ENCODE measurements at regions not wholly inside any gene's neighbourhood (a gene's known extent, or its start where the extent isn't known, plus 50 kb on each side); places are given as distances from the start of the nearest gene placed in this dataset.
"Not testable (repeated sequence)": the region's sequence is repeated elsewhere in the genome, so short reads cannot be mapped to it uniquely, and the experiment has no call there.

DNA sequence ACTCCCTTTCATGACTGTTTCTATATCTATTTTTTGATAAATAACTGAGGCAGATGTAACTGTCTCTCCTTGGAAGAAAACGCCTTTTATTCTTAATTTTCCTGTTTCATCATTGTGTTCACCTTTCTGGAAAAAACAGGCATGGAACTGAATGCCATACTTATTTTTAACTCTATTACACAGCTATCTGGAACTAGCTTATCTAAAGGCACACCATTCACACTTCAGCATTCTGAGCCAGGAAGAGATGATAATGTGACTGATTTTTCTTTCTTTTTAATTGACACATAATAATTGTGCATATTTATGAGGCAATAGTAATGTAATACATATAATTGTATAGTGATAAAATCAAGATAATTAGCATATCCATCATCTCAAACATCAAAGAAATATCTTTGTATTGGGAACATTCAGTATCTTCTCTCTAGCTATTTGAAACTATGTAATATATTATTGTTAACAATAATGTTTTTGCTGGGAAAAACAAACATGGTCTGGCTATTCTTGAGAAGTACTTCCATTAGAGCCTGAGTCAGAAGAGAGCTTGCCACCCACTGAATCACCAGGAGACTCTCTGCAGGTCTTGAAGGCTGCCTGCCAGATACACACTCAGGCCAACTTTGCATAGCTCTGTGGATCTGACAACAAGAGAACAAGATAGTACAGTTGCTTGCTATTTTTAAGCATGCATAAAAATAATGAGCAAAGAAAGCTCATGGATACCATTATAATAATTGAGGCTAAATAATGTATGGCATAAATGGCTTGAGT lies 501.0 kb upstream of the EDIL3 start:
- no peak overlapping the region for H3K4me3 ChIP-seq (ENCODE audit: control insufficient read depth, low read depth, low read length)
- TF ChIP-seq, protein P1, sequence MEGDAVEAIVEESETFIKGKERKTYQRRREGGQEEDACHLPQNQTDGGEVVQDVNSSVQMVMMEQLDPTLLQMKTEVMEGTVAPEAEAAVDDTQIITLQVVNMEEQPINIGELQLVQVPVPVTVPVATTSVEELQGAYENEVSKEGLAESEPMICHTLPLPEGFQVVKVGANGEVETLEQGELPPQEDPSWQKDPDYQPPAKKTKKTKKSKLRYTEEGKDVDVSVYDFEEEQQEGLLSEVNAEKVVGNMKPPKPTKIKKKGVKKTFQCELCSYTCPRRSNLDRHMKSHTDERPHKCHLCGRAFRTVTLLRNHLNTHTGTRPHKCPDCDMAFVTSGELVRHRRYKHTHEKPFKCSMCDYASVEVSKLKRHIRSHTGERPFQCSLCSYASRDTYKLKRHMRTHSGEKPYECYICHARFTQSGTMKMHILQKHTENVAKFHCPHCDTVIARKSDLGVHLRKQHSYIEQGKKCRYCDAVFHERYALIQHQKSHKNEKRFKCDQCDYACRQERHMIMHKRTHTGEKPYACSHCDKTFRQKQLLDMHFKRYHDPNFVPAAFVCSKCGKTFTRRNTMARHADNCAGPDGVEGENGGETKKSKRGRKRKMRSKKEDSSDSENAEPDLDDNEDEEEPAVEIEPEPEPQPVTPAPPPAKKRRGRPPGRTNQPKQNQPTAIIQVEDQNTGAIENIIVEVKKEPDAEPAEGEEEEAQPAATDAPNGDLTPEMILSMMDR (IDR thresholded peaks at IDR 0.05; ENCODE audit: control insufficient read depth, insufficient read depth, low read depth, low read length, missing control alignments): no peak
- no peak for DNase-seq (ENCODE audit: low read depth)

DNA sequence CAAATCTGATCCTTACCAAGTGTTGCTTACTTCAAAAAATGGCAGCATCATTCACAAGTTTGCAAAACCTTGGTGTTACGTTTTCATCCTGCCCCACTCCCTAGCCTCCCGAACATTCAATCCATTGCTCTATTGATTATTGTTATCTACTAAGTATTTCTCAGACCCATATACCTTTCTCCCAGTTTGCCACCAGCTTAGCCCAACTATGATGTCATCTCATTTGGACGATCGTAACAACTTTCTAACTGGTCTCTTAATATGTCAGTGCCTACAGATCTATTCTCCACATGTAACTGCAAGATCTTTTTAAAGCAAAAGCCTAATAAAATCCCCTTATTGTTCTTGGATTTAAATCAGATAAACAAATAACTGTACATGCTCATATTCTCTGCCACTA lies 497.1 kb upstream of the EDIL3 start:
- H3K4me3 ChIP-seq (ENCODE audit: control insufficient read depth, low read depth, low read length): no peak overlapping the region
- TF ChIP-seq, protein P1 (IDR thresholded peaks at IDR 0.05; ENCODE audit: control insufficient read depth, insufficient read depth, low read depth, low read length, missing control alignments): no peak
- no peak for DNase-seq (ENCODE audit: low read depth)

DNA sequence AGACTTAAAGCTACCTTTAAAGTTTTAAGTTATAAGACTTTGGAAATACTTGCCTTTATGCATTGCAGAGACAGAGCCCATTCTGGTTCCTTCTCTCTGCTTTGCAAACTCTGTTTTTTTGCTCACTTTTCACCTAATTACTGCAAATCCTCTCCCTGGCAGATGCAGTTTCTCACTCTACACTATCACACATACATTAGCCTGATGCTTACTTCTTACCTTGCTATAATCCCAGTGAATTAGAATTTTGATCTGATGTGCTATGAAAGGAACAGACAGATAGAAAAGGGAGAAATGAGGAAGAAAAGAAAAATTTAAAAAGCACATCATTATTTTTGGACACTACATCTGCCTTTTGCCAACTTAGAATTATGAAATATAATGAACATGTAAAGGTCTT lies 489.5 kb upstream of the EDIL3 start:
- DNase-seq (ENCODE audit: low read depth): no peak
- TF ChIP-seq, protein P1 (IDR thresholded peaks at IDR 0.05; ENCODE audit: control insufficient read depth, insufficient read depth, low read depth, low read length, missing control alignments): no peak

DNA sequence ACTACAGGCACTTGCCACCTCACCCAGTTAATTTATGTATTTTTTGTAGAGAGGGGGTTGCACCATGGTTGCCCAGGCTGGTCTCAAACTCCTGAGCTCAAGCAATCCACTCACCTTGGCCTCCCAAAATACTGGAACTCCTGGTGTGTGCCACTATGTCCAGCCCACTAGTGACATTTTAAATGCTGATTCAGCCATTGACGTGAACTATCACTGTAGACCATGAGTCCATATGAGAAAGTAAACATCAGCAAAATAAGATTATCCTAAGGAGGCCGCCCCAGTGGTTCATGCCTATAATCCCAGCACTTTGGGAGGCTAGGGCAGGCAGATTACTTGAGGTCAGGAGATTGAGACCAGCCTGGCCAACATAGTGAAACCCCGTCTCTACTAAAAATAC lies 488.1 kb upstream of the EDIL3 start:
- DNase-seq (ENCODE audit: low read depth): no peak
- TF ChIP-seq, protein P1 (IDR thresholded peaks at IDR 0.05; ENCODE audit: control insufficient read depth, insufficient read depth, low read depth, low read length, missing control alignments): no peak

More for the DNA sequence above, 489.5 kb upstream of the EDIL3 start:
- no peak overlapping the region for H3K4me3 ChIP-seq (ENCODE audit: control insufficient read depth, low read depth, low read length)

DNA sequence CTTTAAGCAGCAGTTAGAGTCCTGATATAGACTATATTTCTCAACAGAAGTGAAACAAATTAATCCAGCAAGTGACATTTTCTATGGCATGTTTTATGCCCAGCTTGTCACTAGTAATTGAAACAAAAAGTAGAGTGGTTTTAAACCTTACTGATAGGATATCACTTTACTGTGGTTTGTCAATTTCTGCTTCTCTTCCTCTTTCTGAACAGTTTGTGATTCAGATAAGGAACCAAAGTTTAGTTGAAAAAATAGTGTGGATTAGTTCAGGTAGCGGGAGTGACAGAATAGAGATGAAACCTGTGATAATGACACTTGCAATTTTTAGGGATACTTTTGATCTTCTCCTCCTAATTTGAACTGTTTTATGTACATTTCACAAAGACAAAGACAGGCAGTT lies 485.7 kb upstream of the EDIL3 start:
- no peak overlapping the region for H3K4me3 ChIP-seq (ENCODE audit: control insufficient read depth, low read depth, low read length)
- TF ChIP-seq, protein P1 (IDR thresholded peaks at IDR 0.05; ENCODE audit: control insufficient read depth, insufficient read depth, low read depth, low read length, missing control alignments): no peak
- no peak for DNase-seq (ENCODE audit: low read depth)

More for the DNA sequence above, 488.1 kb upstream of the EDIL3 start:
- H3K4me3 ChIP-seq (ENCODE audit: control insufficient read depth, low read depth, low read length): no peak overlapping the region

DNA sequence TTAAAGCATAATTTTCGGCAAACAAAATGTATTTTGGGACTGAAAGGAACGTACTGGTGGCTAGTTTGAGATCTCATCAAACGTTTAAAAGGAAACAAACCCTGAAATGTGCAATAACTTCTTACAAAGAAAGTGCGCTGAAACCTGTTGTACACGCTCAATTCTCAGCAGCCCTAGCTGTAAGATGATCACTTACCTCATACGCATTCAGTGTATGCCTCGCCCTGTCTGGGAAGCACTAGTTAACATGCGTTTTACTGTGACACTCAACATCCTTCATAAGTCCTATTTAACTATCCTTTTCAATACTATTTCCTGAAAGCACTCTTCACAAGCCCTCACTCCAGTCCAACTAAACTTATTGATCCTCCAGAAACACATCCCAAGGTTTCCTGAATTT lies 485.0 kb upstream of the EDIL3 start:
- no peak overlapping the region for H3K4me3 ChIP-seq (ENCODE audit: control insufficient read depth, low read depth, low read length)
- DNase-seq (ENCODE audit: low read depth): no peak
- TF ChIP-seq, protein P1 (IDR thresholded peaks at IDR 0.05; ENCODE audit: control insufficient read depth, insufficient read depth, low read depth, low read length, missing control alignments): no peak

DNA sequence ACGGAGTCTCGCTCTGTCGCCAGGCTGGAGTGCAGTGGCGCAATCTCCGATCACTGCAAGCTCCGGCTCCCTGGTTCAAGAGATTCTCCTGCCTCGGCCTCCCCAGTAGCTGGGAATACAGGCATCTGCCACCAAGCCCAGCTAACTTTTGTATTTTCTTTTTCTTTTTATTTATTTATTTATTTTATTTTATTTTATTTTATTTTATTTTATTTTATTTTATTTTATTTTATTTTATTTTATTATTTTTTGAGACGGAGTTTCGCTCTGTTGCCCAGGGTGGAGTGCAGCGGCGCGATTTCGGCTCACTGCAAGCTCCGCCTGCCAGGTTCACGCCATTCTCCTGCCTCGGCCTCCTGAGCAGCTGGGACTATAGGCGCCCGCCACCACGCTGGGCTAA lies 479.3 kb upstream of the EDIL3 start:
- DNase-seq (ENCODE audit: low read depth); H3K4me3 ChIP-seq (ENCODE audit: control insufficient read depth, low read depth, low read length): not testable (repeated sequence)
